HUES64 (cell line): ENCODE measurements at regions not wholly inside any gene's neighbourhood (a gene's known extent, or its start where the extent isn't known, plus 50 kb on each side); places are given as distances from the start of the nearest gene placed in this dataset.

ENCODE experiments used
- H3K27ac ChIP-seq: 2 replicates; pipeline ENCODE4 v1.7.0; 2013; ENCODE audit warnings: low read depth, low read length, inconsistent platforms
- H3K27me3 ChIP-seq: 2 replicates; pipeline ENCODE4 v1.6.1; 2013; ENCODE audit warnings: mild to moderate bottlenecking, low read length; ENCODE audit not compliant: insufficient read depth
- H3K36me3 ChIP-seq: 2 replicates; pipeline ENCODE4 v1.6.1; 2013; ENCODE audit warnings: mild to moderate bottlenecking, low read length; ENCODE audit not compliant: insufficient read depth
- H3K4me1 ChIP-seq: 2 replicates; pipeline ENCODE4 v1.6.1; 2013; ENCODE audit warnings: mild to moderate bottlenecking, low read length, moderate library complexity; ENCODE audit not compliant: insufficient read depth
- H3K4me3 ChIP-seq: 2 replicates; pipeline ENCODE4 v1.5.1; 2013; ENCODE audit warnings: mild to moderate bottlenecking, low read length, moderate library complexity
- H3K9ac ChIP-seq: 2 replicates; pipeline ENCODE4 v1.6.1; 2013; ENCODE audit warnings: mild to moderate bottlenecking, low read depth, low read length
- H3K9me3 ChIP-seq: 2 replicates; pipeline ENCODE4 v1.6.1; 2013; ENCODE audit warnings: low read depth, low read length; ENCODE audit not compliant: insufficient read depth
- WGBS: fragments of 150-250, 120-280 bp; methylation state at CpG from one replicate; pipeline ENCODE4 v1.1.7; 2013; ENCODE audit warnings: missing lambda C conversion rate; 5-methylcytosine and 5-hydroxymethylcytosine counted together

DNA sequence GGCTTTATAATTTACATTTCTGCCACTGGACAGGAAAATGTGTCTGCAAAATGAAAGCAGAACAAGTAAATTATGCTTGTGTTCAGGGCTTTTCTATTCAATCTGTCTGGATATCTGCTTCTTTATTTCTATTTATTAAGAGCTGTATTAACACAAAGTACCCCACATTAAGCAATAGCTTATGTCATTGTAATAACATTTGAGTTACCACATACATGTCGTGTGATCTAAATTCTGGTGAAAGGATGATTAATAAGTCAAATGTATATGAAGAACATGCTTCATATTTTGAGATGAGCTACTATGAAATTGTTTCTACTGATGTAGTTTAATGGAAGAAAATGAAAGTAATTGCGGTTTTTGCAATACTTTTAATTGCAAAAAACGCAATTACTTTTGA, 238.2 kb downstream of the KCNJ2 start:
- Histone ChIP-seq H3K27ac (no peak overlapping the region), H3K27me3 (no peaks in the 10 kb centered on the region), H3K4me3 (no peak overlapping the region), H3K9me3 (no peaks in the 10 kb centered on the region), H3K36me3 (no peaks in the 10 kb centered on the region), H3K4me1 (no peaks in the 10 kb centered on the region), H3K9ac (no peak overlapping the region)
- 96% methylated on average over 3 of the region's 3 CpGs for WGBS

DNA sequence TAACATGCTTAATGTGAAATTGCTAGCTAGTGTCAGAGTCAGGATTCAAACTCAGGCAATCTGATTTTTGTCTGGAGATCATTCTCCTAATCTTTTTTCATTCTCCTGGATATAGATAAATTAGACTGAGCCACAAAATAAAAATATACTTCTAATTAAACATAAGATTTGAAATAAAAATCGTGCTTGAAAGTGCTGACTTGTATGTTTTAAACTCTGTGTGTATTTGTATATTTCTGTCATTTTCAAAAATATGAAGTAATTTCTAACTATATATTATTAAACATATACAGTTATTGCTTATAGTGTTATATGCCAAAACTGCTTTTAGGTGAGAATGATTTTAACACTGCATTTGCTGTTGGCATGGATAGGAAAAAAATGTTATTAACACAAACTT, 239.4 kb downstream of the KCNJ2 start:
- no CpG with 5 or more reads among the region's 1 CpG for WGBS
- Histone ChIP-seq H3K4me1 (no peaks in the 10 kb centered on the region), H3K27ac (no peak overlapping the region), H3K36me3 (no peaks in the 10 kb centered on the region), H3K9ac (no peak overlapping the region), H3K4me3 (no peak overlapping the region), H3K27me3 (no peaks in the 10 kb centered on the region), H3K9me3 (no peaks in the 10 kb centered on the region)

DNA sequence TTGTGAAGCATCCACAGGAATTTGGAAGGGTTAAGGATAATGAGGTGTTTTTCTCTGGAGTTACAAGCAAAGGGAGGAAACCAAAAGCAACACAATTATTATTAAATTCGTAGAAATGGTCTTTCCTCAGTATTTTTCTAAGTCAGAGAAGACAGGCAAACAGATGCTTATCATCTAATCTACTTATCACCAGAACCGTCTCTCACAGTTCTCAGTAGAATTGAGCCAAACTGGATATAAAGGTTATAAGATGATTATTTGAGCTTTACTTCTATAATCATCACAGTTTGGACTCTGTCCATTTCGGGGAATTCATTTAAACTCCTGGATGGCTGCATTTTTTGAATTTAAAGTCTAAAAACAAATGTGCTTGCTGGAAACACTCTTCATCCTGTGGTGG, 245.0 kb downstream of the KCNJ2 start:
- no peaks in the 10 kb centered on the region for H3K27me3 ChIP-seq
- no peaks in the 10 kb centered on the region for H3K36me3 ChIP-seq
- H3K4me3 ChIP-seq, result no peak overlapping the region
- H3K9me3 ChIP-seq, result no peaks in the 10 kb centered on the region
- no peak overlapping the region for H3K9ac ChIP-seq
- H3K27ac ChIP-seq, result no peak overlapping the region
- no peaks in the 10 kb centered on the region for H3K4me1 ChIP-seq
- WGBS, result 93% methylated on average over 3 of the region's 3 CpGs

DNA sequence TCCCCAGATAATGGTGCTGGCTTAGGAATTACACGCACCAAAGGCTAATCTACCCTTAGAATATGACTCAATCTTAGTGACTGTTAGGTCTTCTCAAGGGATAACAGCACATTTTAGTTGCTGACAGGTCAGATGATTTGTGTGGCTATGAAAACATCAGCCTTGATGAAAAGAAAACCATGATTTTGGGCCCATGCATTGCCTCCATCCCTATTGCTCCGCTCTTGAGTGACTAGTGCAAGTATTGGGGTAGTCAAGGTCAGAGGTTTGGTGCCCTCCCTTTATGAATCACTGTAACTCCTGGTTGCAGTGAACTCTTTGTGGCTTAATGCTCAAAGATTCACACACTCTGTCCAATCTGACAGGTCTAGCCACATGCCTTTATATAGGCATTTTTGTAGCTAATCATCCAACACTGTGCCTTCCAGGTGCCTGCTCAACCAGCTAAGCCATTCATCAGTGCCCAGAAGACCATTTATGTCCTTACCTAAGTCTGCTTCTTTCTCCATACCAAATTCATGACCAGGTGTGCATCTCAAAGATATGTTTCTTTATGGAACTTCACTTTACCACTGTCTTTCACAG, 251.6 kb downstream of the KCNJ2 start:
- no peaks in the 10 kb centered on the region for H3K27me3 ChIP-seq
- no peaks in the 10 kb centered on the region for H3K36me3 ChIP-seq
- H3K9me3 ChIP-seq, result no peaks in the 10 kb centered on the region
- H3K4me1 ChIP-seq, result no peaks in the 10 kb centered on the region
- no peak overlapping the region for H3K4me3 ChIP-seq
- H3K9ac ChIP-seq, result no peak overlapping the region
- 97% methylated on average over 2 of the region's 2 CpGs for WGBS
- H3K27ac ChIP-seq, result no peak overlapping the region

DNA sequence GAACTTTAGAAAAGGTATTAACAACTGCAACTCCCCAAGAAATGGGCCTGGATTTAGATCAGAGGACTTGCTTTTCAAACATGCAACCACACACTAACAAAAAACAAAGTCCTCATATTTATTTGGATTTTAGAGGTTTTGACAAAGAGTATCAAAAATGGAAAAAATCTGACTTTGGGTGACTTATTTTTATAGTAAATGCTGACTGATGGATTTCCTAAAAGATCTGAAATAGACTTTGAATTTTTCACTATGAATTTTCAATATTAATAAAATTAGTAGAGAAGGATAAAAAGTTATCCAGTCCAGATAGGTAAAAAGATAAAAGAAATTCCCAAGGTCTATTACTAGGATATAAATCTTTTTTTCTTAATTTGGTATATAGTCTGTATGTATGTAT, 253.5 kb downstream of the KCNJ2 start:
- Histone ChIP-seq H3K36me3 (no peaks in the 10 kb centered on the region), H3K9ac (no peak overlapping the region), H3K27ac (no peak overlapping the region), H3K4me3 (no peak overlapping the region), H3K9me3 (no peaks in the 10 kb centered on the region), H3K4me1 (no peaks in the 10 kb centered on the region), H3K27me3 (no peaks in the 10 kb centered on the region)

DNA sequence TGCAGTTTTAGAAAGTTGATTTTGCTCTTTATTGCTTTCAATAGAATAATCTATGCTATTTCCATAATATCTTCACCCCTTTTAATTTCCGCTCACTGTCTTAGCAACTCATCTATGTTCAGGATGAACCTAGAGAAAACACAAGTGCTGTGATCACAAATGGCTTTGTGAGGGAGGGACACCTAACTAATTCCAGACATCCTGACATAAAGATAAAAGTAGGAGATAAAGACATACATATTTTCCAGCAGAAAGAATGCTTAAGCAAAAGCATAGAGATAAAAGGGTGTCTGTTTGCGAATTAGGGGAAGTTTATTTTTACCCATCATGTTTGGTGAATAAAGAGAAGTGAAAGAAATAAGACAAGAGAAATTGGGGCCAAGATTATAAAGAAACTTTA, 254.2 kb downstream of the KCNJ2 start:
- H3K9me3 ChIP-seq, result no peaks in the 10 kb centered on the region
- no peak overlapping the region for H3K4me3 ChIP-seq
- H3K4me1 ChIP-seq, result no peaks in the 10 kb centered on the region
- no peaks in the 10 kb centered on the region for H3K27me3 ChIP-seq
- no peak overlapping the region for H3K9ac ChIP-seq
- 93% methylated on average over 1 of the region's 2 CpGs for WGBS
- no peaks in the 10 kb centered on the region for H3K36me3 ChIP-seq
- no peak overlapping the region for H3K27ac ChIP-seq

DNA sequence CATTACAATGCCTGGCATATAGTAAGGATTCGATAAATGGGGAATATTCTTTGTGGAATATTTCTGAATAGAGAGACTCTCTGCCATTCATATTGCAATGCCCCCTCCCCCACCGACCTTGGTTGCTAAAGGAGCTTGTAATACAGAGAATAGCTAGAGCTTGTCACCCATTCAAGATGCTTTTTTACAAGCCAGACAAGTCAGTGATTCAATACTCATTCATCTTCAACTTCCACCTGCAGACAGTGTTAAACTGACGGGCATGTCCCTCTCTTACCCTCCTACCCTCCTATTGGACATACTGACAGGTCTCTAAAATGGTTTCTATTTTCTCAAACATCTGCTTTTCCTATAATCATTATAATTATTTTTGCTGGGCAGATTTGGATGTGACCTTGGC, 257.4 kb downstream of the KCNJ2 start:
- Histone ChIP-seq H3K9ac (no peak overlapping the region), H3K36me3 (no peaks in the 10 kb centered on the region), H3K27ac (no peak overlapping the region), H3K27me3 (no peaks in the 10 kb centered on the region), H3K4me1 (no peaks in the 10 kb centered on the region), H3K9me3 (no peaks in the 10 kb centered on the region), H3K4me3 (no peak overlapping the region)
- 72% methylated on average over 2 of the region's 3 CpGs for WGBS

DNA sequence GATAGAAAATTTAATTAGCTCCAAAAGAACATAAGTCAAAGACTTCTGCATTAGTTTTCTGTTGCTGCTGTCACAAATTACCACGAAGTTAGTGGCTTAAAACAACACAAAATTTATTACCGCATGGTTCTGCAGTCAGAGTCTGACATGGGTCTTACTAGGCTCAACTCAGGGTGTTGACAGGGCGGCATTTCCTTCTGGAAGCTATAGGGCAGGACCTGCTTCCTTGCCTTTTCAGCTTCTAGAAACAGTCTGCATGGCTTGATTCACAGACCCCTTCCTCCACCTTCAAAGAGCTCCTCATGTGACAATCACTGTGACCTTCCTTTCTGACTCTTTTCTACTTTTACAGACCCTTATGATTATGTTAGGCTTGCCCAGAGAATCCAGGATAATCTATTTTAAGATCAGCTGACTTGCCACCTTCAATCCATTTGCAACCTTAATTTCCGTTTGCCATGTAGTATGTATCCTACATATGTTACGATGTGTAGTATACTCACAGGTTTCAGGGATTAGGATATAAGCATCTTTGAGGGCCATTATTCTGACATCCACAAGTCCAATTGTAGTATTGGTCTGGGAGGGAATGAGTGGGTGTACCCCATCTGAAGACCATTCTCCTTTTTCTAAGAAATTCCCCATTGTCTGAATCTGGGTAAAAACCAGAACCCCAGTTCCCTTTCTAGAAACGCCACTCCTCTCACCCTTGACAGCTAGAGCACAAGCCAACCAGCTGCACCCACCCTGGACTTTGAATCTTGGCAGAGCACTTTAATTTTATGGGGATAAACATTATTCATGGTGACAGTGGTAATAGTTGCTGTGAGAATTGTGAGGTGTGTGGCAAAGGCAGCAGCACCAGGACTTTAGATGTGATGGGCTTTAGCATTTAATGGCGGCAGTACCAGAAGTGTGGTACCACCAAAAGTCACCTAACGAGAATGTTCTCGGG, 265.5 kb downstream of the KCNJ2 start:
- H3K27ac ChIP-seq, result no peak overlapping the region
- no peak overlapping the region for H3K9ac ChIP-seq
- H3K36me3 ChIP-seq, result no peaks in the 10 kb centered on the region
- H3K27me3 ChIP-seq, result no peaks in the 10 kb centered on the region
- no peaks in the 10 kb centered on the region for H3K9me3 ChIP-seq
- no peaks in the 10 kb centered on the region for H3K4me1 ChIP-seq
- 93% methylated on average over 9 of the region's 9 CpGs for WGBS
- no peak overlapping the region for H3K4me3 ChIP-seq

DNA sequence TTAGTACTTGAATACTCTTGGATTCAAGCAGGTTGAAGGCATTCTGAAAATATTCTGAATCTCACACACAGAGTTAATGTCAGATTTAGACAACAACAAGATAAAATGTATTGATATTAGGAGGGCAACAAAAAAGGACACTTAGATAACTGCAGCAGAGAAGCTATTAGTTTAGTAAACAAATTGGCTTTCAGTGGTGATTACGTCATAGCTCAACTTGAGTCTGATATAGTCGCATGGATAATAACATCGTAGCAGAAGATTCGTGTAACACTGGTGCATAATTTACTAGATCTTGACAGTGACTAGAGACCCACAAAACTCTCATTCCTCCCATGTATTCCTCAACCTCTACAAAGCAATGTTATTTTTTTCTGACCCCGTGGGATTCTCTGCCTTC, 268.3 kb downstream of the KCNJ2 start:
- no peak overlapping the region for H3K9ac ChIP-seq
- H3K9me3 ChIP-seq, result no peaks in the 10 kb centered on the region

DNA sequence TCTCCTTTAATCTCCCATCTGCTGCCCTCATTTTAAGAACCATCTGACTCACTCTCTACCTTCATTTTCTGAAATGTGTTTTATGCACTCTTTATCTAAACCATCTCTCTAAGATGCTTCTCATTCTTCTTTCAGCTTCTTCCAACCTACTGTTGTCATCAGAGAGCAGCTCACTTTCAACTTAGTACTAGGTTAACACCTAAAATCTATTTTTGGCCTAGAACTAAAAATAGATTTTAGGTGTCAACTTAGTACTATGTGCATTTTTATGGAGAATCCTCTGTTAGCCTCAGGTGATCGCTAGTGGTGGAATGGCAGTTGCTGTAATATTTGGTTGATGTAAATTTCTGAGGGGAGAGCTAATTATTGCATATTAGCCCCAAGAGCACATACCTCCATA, 277.1 kb downstream of the KCNJ2 start:
- Histone ChIP-seq H3K36me3 (no peaks in the 10 kb centered on the region), H3K4me1 (no peaks in the 10 kb centered on the region)
- WGBS, result 90% methylated on average over 1 of the region's 1 CpG

More for the DNA sequence above, 268.3 kb downstream of the KCNJ2 start:
- no peaks in the 10 kb centered on the region for H3K4me1 ChIP-seq
- 95% methylated on average over 5 of the region's 5 CpGs for WGBS
- H3K27ac ChIP-seq, result no peak overlapping the region
- no peaks in the 10 kb centered on the region for H3K36me3 ChIP-seq
- no peaks in the 10 kb centered on the region for H3K27me3 ChIP-seq
- no peak overlapping the region for H3K4me3 ChIP-seq

DNA sequence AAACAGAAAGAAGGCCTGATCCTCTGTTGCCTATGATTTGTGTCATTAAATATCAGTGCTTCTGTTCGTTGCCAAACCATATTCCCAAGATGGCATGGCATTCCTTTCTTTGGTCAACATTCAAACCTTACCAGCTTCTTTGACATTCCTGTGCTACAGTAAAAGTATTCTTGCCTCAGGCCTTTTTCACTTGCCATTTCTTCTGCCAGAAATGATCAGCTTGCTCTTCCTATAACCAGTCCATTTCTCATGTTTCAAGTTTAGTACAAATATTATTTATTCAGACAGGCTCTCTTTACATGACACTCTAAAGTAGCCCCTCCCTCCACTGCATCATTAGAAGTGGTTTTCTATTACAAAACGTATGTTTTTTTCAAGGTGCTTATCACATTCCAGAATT, 278.3 kb downstream of the KCNJ2 start:
- Histone ChIP-seq H3K4me3 (no peak overlapping the region), H3K27me3 (no peaks in the 10 kb centered on the region), H3K36me3 (no peaks in the 10 kb centered on the region), H3K27ac (no peak overlapping the region), H3K9me3 (peaks cover 5% of the 10 kb centered on the region; the same call in 1 of the 2 replicates), H3K9ac (no peak overlapping the region), H3K4me1 (no peaks in the 10 kb centered on the region)
- WGBS, result 96% methylated on average over 2 of the region's 2 CpGs

More for the DNA sequence above, 277.1 kb downstream of the KCNJ2 start:
- no peaks in the 10 kb centered on the region for H3K27me3 ChIP-seq
- H3K9ac ChIP-seq, result no peak overlapping the region
- H3K4me3 ChIP-seq, result no peak overlapping the region
- no peak overlapping the region for H3K27ac ChIP-seq
- H3K9me3 ChIP-seq, result peaks cover 5% of the 10 kb centered on the region; the same call in 1 of the 2 replicates
